ENCODE measurements at regions not wholly inside any gene's neighbourhood (a gene's known extent, or its start where the extent isn't known, plus 50 kb on each side); places are given as distances from the start of the nearest gene placed in this dataset.
A peak's percentile ranks its signal among the peaks of the same experiment; 100 is the strongest.

- no peak for DNase-seq
These were observed 194.8 kb upstream of the NRP1 start for GRCh38 chr10:33529234-33529633.

GRCh38 chr10:33524966-33525365 is 190.5 kb upstream of the NRP1 start:
- DNase-seq: peak; percentile 55

- no peak for DNase-seq
These were observed 189.6 kb upstream of the NRP1 start for GRCh38 chr10:33524041-33524440.

GRCh38 chr10:33523236-33523792 is 188.8 kb upstream of the NRP1 start:
- DNase-seq: no peak

GRCh38 chr10:33521904-33522303 is 187.4 kb upstream of the NRP1 start:
- DNase-seq: no peak

- DNase-seq: no peak
These were observed 186.6 kb upstream of the NRP1 start for GRCh38 chr10:33521062-33521461.

GRCh38 chr10:33520223-33520622 is 185.8 kb upstream of the NRP1 start:
- DNase-seq: no peak

- no peak for DNase-seq
These were observed 184.8 kb upstream of the NRP1 start for GRCh38 chr10:33519130-33519860.

GRCh38 chr10:33510206-33510605 is 175.7 kb upstream of the NRP1 start:
- no peak for DNase-seq

- peak; percentile 72 for DNase-seq
These were observed 174.9 kb upstream of the NRP1 start for GRCh38 chr10:33509231-33509831.

GRCh38 chr10:33507662-33508425 is 173.4 kb upstream of the NRP1 start:
- no peak for DNase-seq

GRCh38 chr10:33506838-33507661 is 172.6 kb upstream of the NRP1 start:
- DNase-seq: no peak

- no peak for DNase-seq
These were observed 171.9 kb upstream of the NRP1 start for GRCh38 chr10:33506391-33506790.

- no peak for DNase-seq
These were observed 166.7 kb upstream of the NRP1 start for GRCh38 chr10:33501161-33501560.

GRCh38 chr10:33498391-33498891 is 164.0 kb upstream of the NRP1 start:
- no peak for DNase-seq

- DNase-seq: no peak
These were observed 162.9 kb upstream of the NRP1 start for GRCh38 chr10:33497338-33497737.

- DNase-seq: no peak
These were observed 161.6 kb upstream of the NRP1 start for GRCh38 chr10:33496096-33496495.

- no peak for DNase-seq
These were observed 160.3 kb upstream of the NRP1 start for GRCh38 chr10:33494694-33495265.

- no peak for DNase-seq
These were observed 159.5 kb upstream of the NRP1 start for GRCh38 chr10:33493978-33494377.

GRCh38 chr10:33493497-33493896 is 159.0 kb upstream of the NRP1 start:
- DNase-seq: no peak

GRCh38 chr10:33492701-33493345 is 158.4 kb upstream of the NRP1 start:
- no peak for DNase-seq
